ENCODE measurements at regions not wholly inside any gene's neighbourhood (a gene's known extent, or its start where the extent isn't known, plus 50 kb on each side); places are given as distances from the start of the nearest gene placed in this dataset.

DNA sequence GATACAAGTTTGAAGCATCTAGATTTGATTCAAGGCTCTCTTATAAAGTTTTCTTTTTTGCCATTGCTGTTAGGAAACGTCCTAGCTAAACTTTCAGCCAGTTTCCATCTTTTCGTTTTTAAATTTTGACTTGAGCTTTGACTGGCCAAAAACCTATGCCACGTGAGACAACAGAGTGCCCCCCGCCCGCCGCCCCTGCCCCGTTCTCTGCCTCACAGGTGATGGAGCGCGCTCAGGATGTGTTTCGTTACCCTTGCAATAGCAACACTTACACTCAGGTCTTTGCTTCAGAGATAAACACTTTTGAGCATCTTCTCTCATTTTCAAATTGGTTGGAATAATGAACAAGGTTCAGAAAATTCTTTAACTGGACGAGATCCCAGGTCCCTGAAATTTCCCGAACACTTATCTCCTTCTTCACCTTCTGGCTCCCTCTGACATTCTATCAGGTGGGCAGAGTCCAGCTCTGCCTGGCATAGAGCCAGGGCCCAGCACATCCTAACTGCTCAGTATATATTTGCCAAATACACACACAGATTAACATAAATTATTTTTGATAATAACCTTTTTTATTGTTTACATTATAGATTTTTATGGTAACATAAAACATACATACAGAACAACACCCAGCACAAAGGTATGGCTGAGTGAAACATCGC lies 301.1 kb downstream of the IRS2 start:
- Histone ChIP-seq H3K36me3 (no peaks in the 10 kb centered on the region), H3K4me1 (no peaks in the 10 kb centered on the region), H3K27me3 (no peaks in the 10 kb centered on the region), H3K27ac (no peak overlapping the region), H3K4me3 (no peak overlapping the region), H3K9ac (ENCODE audit: low read depth in 2 of 2, low read length in 2 of 2) (no peak overlapping the region), H3K9me3 (no peaks in the 10 kb centered on the region)
- intact Hi-C loops (cut with DNase I), result no loop called here
- TF ChIP-seq, protein P1, sequence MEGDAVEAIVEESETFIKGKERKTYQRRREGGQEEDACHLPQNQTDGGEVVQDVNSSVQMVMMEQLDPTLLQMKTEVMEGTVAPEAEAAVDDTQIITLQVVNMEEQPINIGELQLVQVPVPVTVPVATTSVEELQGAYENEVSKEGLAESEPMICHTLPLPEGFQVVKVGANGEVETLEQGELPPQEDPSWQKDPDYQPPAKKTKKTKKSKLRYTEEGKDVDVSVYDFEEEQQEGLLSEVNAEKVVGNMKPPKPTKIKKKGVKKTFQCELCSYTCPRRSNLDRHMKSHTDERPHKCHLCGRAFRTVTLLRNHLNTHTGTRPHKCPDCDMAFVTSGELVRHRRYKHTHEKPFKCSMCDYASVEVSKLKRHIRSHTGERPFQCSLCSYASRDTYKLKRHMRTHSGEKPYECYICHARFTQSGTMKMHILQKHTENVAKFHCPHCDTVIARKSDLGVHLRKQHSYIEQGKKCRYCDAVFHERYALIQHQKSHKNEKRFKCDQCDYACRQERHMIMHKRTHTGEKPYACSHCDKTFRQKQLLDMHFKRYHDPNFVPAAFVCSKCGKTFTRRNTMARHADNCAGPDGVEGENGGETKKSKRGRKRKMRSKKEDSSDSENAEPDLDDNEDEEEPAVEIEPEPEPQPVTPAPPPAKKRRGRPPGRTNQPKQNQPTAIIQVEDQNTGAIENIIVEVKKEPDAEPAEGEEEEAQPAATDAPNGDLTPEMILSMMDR (IDR thresholded peaks at IDR 0.05), result no peak
- no peak for DNase-seq

DNA sequence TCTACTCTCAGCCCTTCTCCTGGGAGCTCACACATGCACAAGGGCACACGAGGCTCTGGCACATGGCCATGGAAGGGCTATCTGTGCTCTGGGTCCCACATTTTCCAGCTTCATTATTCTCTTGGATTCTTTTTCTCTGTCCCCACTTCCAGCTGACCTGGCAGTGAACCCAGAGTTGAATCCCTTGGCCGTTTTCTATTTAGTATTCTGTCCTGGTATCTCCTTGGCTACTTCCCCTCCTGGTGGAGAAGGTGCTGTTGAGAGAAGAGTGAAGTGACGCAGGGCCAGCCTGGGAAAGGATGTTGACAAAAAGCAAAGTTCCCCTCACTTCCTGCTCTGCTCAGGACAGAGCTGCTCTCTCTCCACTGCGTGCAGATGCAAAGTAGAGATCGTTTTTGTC lies 303.1 kb downstream of the IRS2 start:
- H3K4me3 ChIP-seq, result no peak overlapping the region
- no peaks in the 10 kb centered on the region for H3K27me3 ChIP-seq
- H3K9me3 ChIP-seq, result no peaks in the 10 kb centered on the region
- H3K36me3 ChIP-seq, result no peaks in the 10 kb centered on the region
- intact Hi-C loops (cut with DNase I), result no loop called here
- no peaks in the 10 kb centered on the region for H3K4me1 ChIP-seq
- no peak overlapping the region for H3K9ac ChIP-seq (ENCODE audit: low read depth in 2 of 2, low read length in 2 of 2)
- TF ChIP-seq, protein P1 (IDR thresholded peaks at IDR 0.05), result no peak
- H3K27ac ChIP-seq, result no peak overlapping the region
- DNase-seq, result no peak

DNA sequence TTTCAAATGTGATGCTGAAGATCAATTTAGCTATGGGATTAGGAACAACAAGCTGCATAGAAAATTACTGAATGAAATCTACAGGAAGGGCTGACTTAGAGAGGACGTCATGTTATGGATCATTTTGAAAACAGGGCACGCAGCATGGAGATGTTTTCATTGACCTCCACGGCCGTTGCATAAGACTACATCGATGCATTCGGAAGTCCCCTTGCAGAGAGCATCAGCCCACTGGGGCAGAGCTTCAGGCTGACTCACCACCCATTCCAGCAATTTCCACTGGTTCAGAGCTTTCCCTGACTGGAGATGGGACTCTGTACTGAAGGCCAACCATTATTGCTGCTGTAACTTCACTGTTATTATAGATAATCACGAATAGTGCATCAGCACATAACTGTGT lies 305.3 kb downstream of the IRS2 start:
- H3K27me3 ChIP-seq, result no peaks in the 10 kb centered on the region
- no peaks in the 10 kb centered on the region for H3K36me3 ChIP-seq
- intact Hi-C loops (cut with DNase I), result no loop called here
- no peaks in the 10 kb centered on the region for H3K9me3 ChIP-seq
- DNase-seq, result no peak
- H3K9ac ChIP-seq (ENCODE audit: low read depth in 2 of 2, low read length in 2 of 2), result no peak overlapping the region
- no peaks in the 10 kb centered on the region for H3K4me1 ChIP-seq
- H3K4me3 ChIP-seq, result no peak overlapping the region
- TF ChIP-seq, protein P1 (IDR thresholded peaks at IDR 0.05), result no peak
- H3K27ac ChIP-seq, result no peak overlapping the region

DNA sequence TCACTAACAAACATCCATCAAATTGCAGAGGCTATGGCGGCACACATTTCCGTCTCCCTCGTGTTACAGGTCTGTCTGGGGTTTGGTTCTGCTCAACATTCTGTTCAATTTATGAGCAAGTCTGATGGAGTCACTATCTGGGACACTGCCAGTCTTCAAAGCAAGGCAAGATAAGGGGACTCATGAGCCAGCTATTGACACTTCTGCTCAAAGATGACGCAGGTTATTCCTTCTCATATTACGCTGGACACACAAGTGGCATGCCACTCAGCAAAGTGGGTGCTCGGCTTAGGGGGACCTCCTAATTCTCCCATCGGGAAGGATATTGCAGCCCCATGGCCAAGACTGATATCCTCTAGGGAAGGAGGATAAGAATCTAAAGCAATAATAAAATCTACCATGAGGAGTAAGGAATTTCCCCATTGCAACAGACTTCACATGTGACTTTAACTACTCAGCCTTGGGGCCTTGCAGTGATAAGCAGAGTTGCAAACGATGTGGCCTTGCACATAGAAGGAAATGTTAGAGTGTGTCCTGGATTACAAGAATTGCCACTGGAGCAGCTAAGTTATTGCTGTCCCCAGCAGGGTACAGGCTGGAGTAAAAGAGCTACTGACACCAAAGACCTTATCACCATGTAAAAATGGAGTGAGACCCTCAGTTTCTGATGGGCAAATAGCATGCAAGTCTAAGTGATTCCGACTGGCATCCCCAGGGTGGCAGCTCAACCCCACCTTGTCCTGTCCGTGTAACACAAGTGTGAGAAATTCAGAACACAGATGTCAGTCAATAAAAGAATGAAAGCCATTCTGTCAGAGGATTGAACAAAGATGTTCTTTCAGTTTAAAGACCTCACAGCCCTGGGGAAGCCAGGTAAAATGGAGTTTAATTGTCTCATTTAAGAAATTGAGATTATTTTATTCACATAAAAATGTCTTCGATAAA lies 306.1 kb downstream of the IRS2 start:
- Histone ChIP-seq H3K4me1 (no peaks in the 10 kb centered on the region), H3K9ac (ENCODE audit: low read depth in 2 of 2, low read length in 2 of 2) (no peak overlapping the region), H3K27me3 (no peaks in the 10 kb centered on the region), H3K4me3 (no peak overlapping the region), H3K9me3 (no peaks in the 10 kb centered on the region), H3K27ac (no peak overlapping the region), H3K36me3 (no peaks in the 10 kb centered on the region)
- no peak for DNase-seq
- TF ChIP-seq, protein P1 (IDR thresholded peaks at IDR 0.05), result no peak
- intact Hi-C loops (cut with DNase I), result no loop called here

DNA sequence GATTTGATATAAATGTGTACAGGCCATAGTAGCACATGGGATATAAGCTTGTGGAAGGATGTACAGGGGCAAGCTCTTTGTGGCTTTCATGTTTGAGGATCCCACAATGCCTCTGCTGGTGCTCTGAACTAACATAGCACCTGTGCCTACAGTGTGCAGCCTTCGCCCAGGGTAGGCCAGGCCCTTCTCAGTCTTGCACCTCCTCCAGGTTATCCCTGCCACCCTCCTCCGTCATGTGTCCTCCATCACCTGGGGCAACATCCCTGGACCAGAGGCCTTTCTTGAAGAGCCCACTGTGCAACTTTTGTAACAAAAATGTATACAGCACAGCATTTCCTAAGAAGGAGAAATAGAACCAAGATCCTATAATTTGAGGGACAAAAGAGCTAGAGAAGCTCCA lies 306.8 kb downstream of the IRS2 start:
- Histone ChIP-seq H3K9me3 (no peaks in the 10 kb centered on the region), H3K4me3 (no peak overlapping the region), H3K36me3 (no peaks in the 10 kb centered on the region), H3K9ac (ENCODE audit: low read depth in 2 of 2, low read length in 2 of 2) (no peak overlapping the region), H3K4me1 (no peaks in the 10 kb centered on the region), H3K27ac (no peak overlapping the region), H3K27me3 (no peaks in the 10 kb centered on the region)
- no peak for DNase-seq
- intact Hi-C loops (cut with DNase I), result no loop called here
- TF ChIP-seq, protein P1 (IDR thresholded peaks at IDR 0.05), result no peak
